Pancreas (tissue), 10 donors: ENCODE measurements at regions not wholly inside any gene's neighbourhood (a gene's known extent, or its start where the extent isn't known, plus 50 kb on each side); places are given as distances from the start of the nearest gene placed in this dataset.
"Not testable (repeated sequence)": the region's sequence is repeated elsewhere in the genome, so short reads cannot be mapped to it uniquely, and the experiment has no call there.

ENCODE experiments used
- ATAC-seq, 4 donors: fragments of 200-7000 bp; cut with Tn5 transposase; one replicate each; pipeline versions ENCODE4 v1.8.0 to v1.9.1; 2020; ENCODE audit warnings: mild to moderate bottlenecking in 4 of 4, moderate library complexity in 4 of 4
- DNase-seq, 6 donors: peaks; one replicate each; pipeline ENCODE4 v3.0.0-alpha.2; 2020
- FAIRE-seq: peaks from 2 replicates; lab custom pipeline; 2012; peaks lifted over from hg19 to GRCh38; lab: Jason Lieb, UNC
- H3K27ac ChIP-seq, 4 donors: fragments of 200-600 bp; sonication (generic); 1 replicate in 3 of 4; 2 replicates in 1 of 4; pipeline versions ENCODE4 v1.5.0 to v1.8.0; 2020
- H3K27me3 ChIP-seq, 4 donors: fragments of 200-600 bp; one replicate each; pipeline ENCODE4 v1.8.0; 2021
- H3K36me3 ChIP-seq, 3 donors: fragments of 200-600 bp; sonication (generic) in 1 of 3; one replicate each; pipeline versions ENCODE4 v1.5.0 to v1.8.0; 2020 to 2021
- H3K4me1 ChIP-seq, 3 donors: fragments of 200-600 bp; one replicate each; pipeline ENCODE4 v1.8.0; 2021
- H3K4me3 ChIP-seq, 4 donors: fragments of 200-600 bp; sonication (generic) in 2 of 4; one replicate each; pipeline versions ENCODE4 v1.5.0 to v1.8.0; 2020 to 2021
- H3K9me3 ChIP-seq, 4 donors: fragments of 200-600 bp; one replicate each; pipeline ENCODE4 v1.8.0; 2021
- WGBS, 2 donors: extraction: QIAGEN DNeasy Blood & Tissue Kit; methylation state at CpG; one replicate each; pipeline ENCODE4 v1.1.7; 2013; 5-methylcytosine and 5-hydroxymethylcytosine counted together
- intact Hi-C, 3 donors: fragments of 100-400 bp; cut with DNase I; formaldehyde crosslinking; loops; one replicate each; pipeline versions ENCODE4 v1.11.1 to v1.14.2; 2022
- TF ChIP-seq, protein P1 (sequence below), 4 donors: fragments of 200-600 bp; sonication (generic) in 3 of 4; IDR thresholded peaks; one replicate each; pipeline versions ENCODE4 v1.5.0 to v1.8.0; 2021; ENCODE audit warnings: antibody characterized with exemption in 4 of 4
- donor health status: healthy with polysubstance abuse.
- donor health status: DM: no; HTN: no; CAD: no; lungs with moderate emphysema.
- donor health status: DM: no; HTN: no; CAD: no.
- donor health status: control.
- donor health status: control.
- donor health status: Bipolar disorder and iron deficiency.
- donor health status: DM: yes; HTN: yes; CAD: no.
- donor health status: DM: no; HTN: no; CAD: no.
- donor health status: DM: no; HTN: no; CAD: no.
- donor health status: DM: yes; HTN: yes; CAD: no.

DNA sequence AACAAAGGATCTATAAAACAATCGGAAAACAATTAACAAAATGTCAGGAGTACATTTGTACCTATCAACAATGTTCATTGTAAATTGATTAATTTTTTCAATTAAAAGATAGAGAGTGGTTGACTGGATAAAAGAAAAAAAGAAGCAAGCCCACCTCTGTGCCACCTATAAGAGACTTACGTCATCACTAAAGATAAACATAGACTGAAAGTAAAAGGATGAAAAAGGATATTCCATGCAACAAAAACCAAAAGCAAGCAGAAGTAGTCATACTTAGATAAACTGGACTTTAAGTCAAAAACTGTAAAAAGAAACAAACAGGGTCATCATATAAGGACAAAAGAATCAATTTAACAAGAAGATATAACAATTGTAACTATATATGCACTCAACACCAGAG lies 197.4 kb downstream of the RASEF start:
- Histone ChIP-seq H3K36me3 (no peaks in the 10 kb centered on the region), H3K4me3 (no peak overlapping the region), H3K27ac (no peak overlapping the region), H3K27me3 (no peaks in the 10 kb centered on the region), H3K4me1 (no peaks in the 10 kb centered on the region), H3K9me3 (no peaks in the 10 kb centered on the region)
- 77 to 89% methylated on average over 2 of the region's 2 CpGs for WGBS, 2 donors
- TF ChIP-seq, protein P1, sequence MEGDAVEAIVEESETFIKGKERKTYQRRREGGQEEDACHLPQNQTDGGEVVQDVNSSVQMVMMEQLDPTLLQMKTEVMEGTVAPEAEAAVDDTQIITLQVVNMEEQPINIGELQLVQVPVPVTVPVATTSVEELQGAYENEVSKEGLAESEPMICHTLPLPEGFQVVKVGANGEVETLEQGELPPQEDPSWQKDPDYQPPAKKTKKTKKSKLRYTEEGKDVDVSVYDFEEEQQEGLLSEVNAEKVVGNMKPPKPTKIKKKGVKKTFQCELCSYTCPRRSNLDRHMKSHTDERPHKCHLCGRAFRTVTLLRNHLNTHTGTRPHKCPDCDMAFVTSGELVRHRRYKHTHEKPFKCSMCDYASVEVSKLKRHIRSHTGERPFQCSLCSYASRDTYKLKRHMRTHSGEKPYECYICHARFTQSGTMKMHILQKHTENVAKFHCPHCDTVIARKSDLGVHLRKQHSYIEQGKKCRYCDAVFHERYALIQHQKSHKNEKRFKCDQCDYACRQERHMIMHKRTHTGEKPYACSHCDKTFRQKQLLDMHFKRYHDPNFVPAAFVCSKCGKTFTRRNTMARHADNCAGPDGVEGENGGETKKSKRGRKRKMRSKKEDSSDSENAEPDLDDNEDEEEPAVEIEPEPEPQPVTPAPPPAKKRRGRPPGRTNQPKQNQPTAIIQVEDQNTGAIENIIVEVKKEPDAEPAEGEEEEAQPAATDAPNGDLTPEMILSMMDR (IDR thresholded peaks at IDR 0.05), result no peak
- no peak for ATAC-seq
- intact Hi-C loops, result no loop called here
- no peak for FAIRE-seq
- DNase-seq, result no peak

DNA sequence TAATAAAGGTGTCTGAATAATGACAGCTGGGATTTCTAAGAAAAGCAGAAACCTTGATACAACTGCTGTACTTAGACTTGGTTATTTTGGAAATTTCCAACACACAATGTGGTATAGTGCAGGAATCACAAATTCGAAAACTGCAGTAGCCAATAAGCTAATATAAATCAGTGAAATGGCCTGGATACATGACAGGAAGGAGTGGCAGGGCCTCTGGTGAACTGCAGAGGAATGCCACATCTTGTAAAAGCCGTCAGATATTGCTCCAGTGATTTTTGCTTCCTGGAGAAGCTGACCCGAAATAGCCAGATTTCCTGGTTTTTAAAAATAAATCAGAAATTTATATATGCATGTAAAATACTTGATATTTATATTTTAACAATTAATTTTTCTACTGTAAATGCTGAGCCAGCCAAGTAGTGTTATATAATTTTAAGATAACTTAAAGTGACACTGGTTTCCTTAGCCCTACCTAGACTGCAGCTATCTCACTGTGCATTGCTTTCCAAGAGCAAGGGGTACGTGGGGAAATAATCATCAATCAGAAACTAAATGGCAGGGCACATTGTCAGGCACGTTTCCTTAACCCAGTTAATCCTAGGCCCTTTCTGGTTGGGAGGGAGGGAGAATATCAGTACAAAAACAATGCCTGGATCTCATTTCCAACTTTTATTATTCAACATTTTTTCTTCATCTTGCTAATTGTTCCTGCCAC lies 182.4 kb downstream of the RASEF start:
- DNase-seq (no peak), FAIRE-seq (no peak), ATAC-seq (no peak)
- H3K4me3 ChIP-seq, result no peak overlapping the region
- H3K4me1 ChIP-seq, result no peaks in the 10 kb centered on the region
- no peaks in the 10 kb centered on the region for H3K27me3 ChIP-seq
- H3K27ac ChIP-seq, result no peak overlapping the region
- TF ChIP-seq, protein P1 (IDR thresholded peaks at IDR 0.05), result no peak
- H3K9me3 ChIP-seq, result no peaks in the 10 kb centered on the region
- no peaks in the 10 kb centered on the region for H3K36me3 ChIP-seq
- WGBS, 2 donors, result 50 to 53% methylated on average over 5 of the region's 5 CpGs
- intact Hi-C loops, result no loop called here

DNA sequence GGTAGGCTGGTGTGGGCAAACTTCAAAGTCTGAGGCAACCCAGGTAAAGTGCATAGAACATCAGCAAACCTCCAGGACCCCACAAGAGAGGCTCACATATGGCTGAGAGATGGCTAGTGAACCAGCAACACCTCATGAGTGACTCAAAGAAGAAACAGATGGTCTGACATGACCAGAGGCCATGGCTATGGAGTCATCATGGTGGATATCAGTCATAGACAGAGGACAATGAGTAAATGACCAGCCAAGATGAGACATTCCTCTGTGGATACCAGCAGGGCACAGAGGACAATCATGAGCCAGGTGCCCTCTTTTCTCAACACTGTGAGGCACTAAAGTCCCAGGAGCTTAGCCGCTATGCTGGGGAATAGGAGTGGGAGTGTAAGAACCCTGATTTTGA lies 180.8 kb downstream of the RASEF start:
- no peak for FAIRE-seq
- Histone ChIP-seq H3K27me3 (no peaks in the 10 kb centered on the region), H3K36me3 (no peaks in the 10 kb centered on the region), H3K27ac (no peak overlapping the region), H3K9me3 (no peaks in the 10 kb centered on the region), H3K4me1 (no peaks in the 10 kb centered on the region), H3K4me3 (no peak overlapping the region)
- DNase-seq, result no peak
- TF ChIP-seq, protein P1 (IDR thresholded peaks at IDR 0.05), result no peak
- WGBS, 2 donors, result 96% methylated on average over 1 of the region's 1 CpG
- intact Hi-C loops, result no loop called here
- ATAC-seq, result no peak

DNA sequence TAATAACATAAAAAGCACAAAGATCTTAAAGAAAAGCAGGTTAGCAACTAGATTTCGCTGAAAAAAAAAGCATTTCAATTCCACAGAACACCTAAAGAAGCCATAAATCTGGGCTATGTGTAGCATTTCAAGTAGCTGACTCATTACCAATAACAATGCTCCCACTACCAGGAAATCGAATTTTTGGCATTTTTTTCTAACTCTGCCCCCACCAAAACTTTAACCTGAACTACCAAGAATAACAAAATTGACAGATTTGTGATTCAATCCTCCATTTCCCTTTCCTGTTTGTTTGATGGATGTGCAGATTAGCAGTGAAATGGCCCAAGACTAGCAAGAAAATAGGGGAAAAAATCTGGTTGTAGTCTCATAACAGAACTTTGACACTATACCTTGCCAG lies 180.2 kb downstream of the RASEF start:
- TF ChIP-seq, protein P1 (IDR thresholded peaks at IDR 0.05), result no peak
- Histone ChIP-seq H3K4me3 (no peak overlapping the region), H3K36me3 (no peaks in the 10 kb centered on the region), H3K4me1 (no peaks in the 10 kb centered on the region), H3K27me3 (no peaks in the 10 kb centered on the region), H3K27ac (no peak overlapping the region), H3K9me3 (no peaks in the 10 kb centered on the region)
- ATAC-seq (no peak), DNase-seq (no peak), FAIRE-seq (no peak)
- intact Hi-C loops, result no loop called here
- WGBS, 2 donors, result 39 to 49% methylated on average over 2 of the region's 2 CpGs

DNA sequence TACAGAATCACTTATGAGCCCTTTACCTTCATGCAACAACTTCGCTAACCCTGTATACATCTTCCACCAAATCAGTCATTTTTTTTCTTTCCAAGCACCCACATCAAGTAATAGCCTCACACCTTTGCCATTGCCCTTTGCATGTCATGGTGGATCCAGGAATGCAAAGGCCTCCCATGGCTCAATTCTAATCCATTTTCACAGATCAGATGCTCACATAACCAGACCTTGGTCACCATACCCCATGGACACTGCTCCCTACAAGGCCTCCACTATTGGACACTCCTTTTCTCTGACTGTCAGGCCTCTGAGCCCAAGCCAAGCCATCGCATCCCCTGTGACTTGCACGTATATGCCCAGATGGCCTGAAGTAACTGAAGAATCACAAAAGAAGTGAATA lies 179.5 kb downstream of the RASEF start:
- TF ChIP-seq, protein P1 (IDR thresholded peaks at IDR 0.05), result no peak
- no peak for FAIRE-seq
- DNase-seq, result no peak
- Histone ChIP-seq H3K36me3 (no peaks in the 10 kb centered on the region), H3K4me3 (no peak overlapping the region), H3K27me3 (no peaks in the 10 kb centered on the region), H3K9me3 (no peaks in the 10 kb centered on the region), H3K27ac (no peak overlapping the region), H3K4me1 (no peaks in the 10 kb centered on the region)
- no peak for ATAC-seq
- 90% methylated on average over 3 of the region's 3 CpGs for WGBS, 2 donors
- intact Hi-C loops, result no loop called here

DNA sequence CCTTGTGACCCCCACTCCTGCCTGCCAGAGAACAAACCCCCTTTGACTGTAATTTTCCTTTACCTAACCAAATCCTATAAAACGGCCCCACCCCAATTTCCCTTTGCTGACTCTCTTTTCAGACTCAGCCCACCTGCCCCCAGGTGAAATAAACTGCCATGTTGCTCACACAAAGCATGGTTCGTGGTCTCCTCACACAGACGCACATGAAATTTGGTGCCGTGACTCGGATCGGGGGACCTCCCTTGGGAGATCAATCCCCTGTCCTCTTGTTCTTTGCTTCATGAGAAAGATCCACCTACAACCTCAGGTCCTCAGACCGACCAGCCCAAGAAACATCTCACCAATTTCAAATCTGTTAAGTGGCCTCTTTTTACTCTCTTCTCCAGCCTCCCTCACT lies 179.0 kb downstream of the RASEF start:
- H3K27ac ChIP-seq, H3K4me3 ChIP-seq, ATAC-seq, intact Hi-C loops, H3K9me3 ChIP-seq, DNase-seq, H3K4me1 ChIP-seq, H3K36me3 ChIP-seq, H3K27me3 ChIP-seq, FAIRE-seq: not testable (repeated sequence)
- 71 to 79% methylated on average over 7 of the region's 7 CpGs for WGBS, 2 donors
